ENCODE measurements at regions not wholly inside any gene's neighbourhood (a gene's known extent, or its start where the extent isn't known, plus 50 kb on each side); places are given as distances from the start of the nearest gene placed in this dataset.

- no peak for TF ChIP-seq EZH2 (IDR thresholded peaks at IDR 0.05; ENCODE audit: borderline replicate concordance, low read depth, low read length, severe bottlenecking)
- TF ChIP-seq CTCF (IDR thresholded peaks at IDR 0.05; ENCODE audit: extremely low read depth in 1 of 2, insufficient read depth in 1 of 2, low read depth in 1 of 2, low read length in 2 of 2): no peak
- no peak for TF ChIP-seq POLR2AphosphoS5 (IDR thresholded peaks at IDR 0.05; ENCODE audit: insufficient read depth, low read depth, low read length)
- TF ChIP-seq MAX (IDR thresholded peaks at IDR 0.05; ENCODE audit: insufficient read depth, insufficient read length): no peak
- TF ChIP-seq POLR2A (IDR thresholded peaks at IDR 0.05; ENCODE audit: low read depth, low read length): no peak
- TF ChIP-seq MYC (IDR thresholded peaks at IDR 0.05; ENCODE audit: low read depth, low read length): no peak
- no peak for TF ChIP-seq JUN (IDR thresholded peaks at IDR 0.05; ENCODE audit: borderline replicate concordance, insufficient read depth, insufficient read length, low read depth)
- no peak for TF ChIP-seq GATA2 (IDR thresholded peaks at IDR 0.05; ENCODE audit: insufficient read depth, insufficient read length, low read depth, low read length)
Observed at GRCh38 chr10:35903021-35903420, 260.9 kb upstream of the FZD8 start.

All from endothelial cell of umbilical vein (primary cell).